EL (cell line): ENCODE measurements at regions not wholly inside any gene's neighbourhood (a gene's known extent, or its start where the extent isn't known, plus 50 kb on each side); places are given as distances from the start of the nearest gene placed in this dataset.

Experiments used
- DNase-seq: peaks from one replicate; pipeline ENCODE4 v3.0.0-alpha.2; 2016

- DNase-seq, result peak; percentile 83
Observed at GRCh38 chr6:82298012-82298411, 50.5 kb upstream of the IBTK start.
